ENCODE measurements at regions not wholly inside any gene's neighbourhood (a gene's known extent, or its start where the extent isn't known, plus 50 kb on each side); places are given as distances from the start of the nearest gene placed in this dataset.

- no peak for TF ChIP-seq EZH2 (IDR thresholded peaks at IDR 0.05; ENCODE audit: borderline replicate concordance, low read length)
- no peak for TF ChIP-seq CTCF (conservative IDR thresholded peaks at IDR 0.05 in 1 of 2, IDR thresholded peaks at IDR 0.05 in 1 of 2; ENCODE audit: extremely low read depth in 1 of 2, insufficient read depth in 1 of 2, low read depth in 1 of 2, low read length in 2 of 2)
Observed at GRCh38 chr13:21934284-21934683, 263.4 kb downstream of the FGF9 start.

All from mammary epithelial cell (primary cell).